ENCODE measurements at regions not wholly inside any gene's neighbourhood (a gene's known extent, or its start where the extent isn't known, plus 50 kb on each side); places are given as distances from the start of the nearest gene placed in this dataset.

- H4K12ac ChIP-seq (ENCODE audit: low read depth, low read length): no peak overlapping the region
- no peak for DNase-seq
- peaks cover 0 to 2% of the 10 kb centered on the region in 2 experiments for H3K4me1 ChIP-seq (ENCODE audit: control insufficient read depth in 1 of 2, insufficient read depth in 2 of 2, low read length in 2 of 2)
- no peak overlapping the region for H3K27ac ChIP-seq (ENCODE audit: low read depth, low read length)
- no peak overlapping the region for H3K4ac ChIP-seq (ENCODE audit: low read depth, low read length)
- WGBS (ENCODE audit: extremely low coverage, insufficient coverage, insufficient read length): no CpG with 5 or more reads among the region's 3 CpGs
- H3K4me3 ChIP-seq (ENCODE audit: low read depth, low read length): no peak overlapping the region
- H3K79me2 ChIP-seq (ENCODE audit: control insufficient read depth, insufficient read depth, low read length, poor library complexity): no peaks in the 10 kb centered on the region
- H3K79me1 ChIP-seq (ENCODE audit: low read length): no peaks in the 10 kb centered on the region
- no peaks in the 10 kb centered on the region for H3K9me3 ChIP-seq (ENCODE audit: insufficient read depth, low read depth, low read length)
- no peak overlapping the region for H2AFZ ChIP-seq (ENCODE audit: insufficient read depth, low read length, poor library complexity)
- no peak overlapping the region for H3K14ac ChIP-seq (ENCODE audit: low read length)
- H2BK5ac ChIP-seq (ENCODE audit: low read depth, low read length, poor library complexity): no peak overlapping the region
- no peaks in the 10 kb centered on the region for H3K36me3 ChIP-seq (ENCODE audit: control insufficient read depth in 1 of 2, insufficient read depth in 2 of 2, low read length in 2 of 2)
- H4K8ac ChIP-seq (ENCODE audit: low read depth, low read length): no peak overlapping the region
- H2BK120ac ChIP-seq (ENCODE audit: insufficient read depth, low read length, poor library complexity): no peak overlapping the region
- no peak overlapping the region for H2BK12ac ChIP-seq (ENCODE audit: low read length)
- no peak overlapping the region for H4K91ac ChIP-seq (ENCODE audit: low read depth, low read length)
- H3K4me2 ChIP-seq (ENCODE audit: low read length): no peak overlapping the region
- H3K18ac ChIP-seq (ENCODE audit: low read length): no peak overlapping the region
- H3K27me3 ChIP-seq (ENCODE audit: insufficient read depth, low read length): no peaks in the 10 kb centered on the region
- H3K23ac ChIP-seq (ENCODE audit: low read length): no peak overlapping the region
- H3K9ac ChIP-seq (ENCODE audit: low read length): no peak overlapping the region
- no peak overlapping the region for H2AK5ac ChIP-seq (ENCODE audit: low read length)
Measured at GRCh38 chr4:159043861-159044260, 59.0 kb upstream of the RAPGEF2 start.

GRCh38 chr4:159045321-159045720 is 57.6 kb upstream of the RAPGEF2 start:
- no peak overlapping the region for H3K14ac ChIP-seq (ENCODE audit: low read length)
- no peaks in the 10 kb centered on the region for H3K27me3 ChIP-seq (ENCODE audit: insufficient read depth, low read length)
- no peak overlapping the region for H2AFZ ChIP-seq (ENCODE audit: insufficient read depth, low read length, poor library complexity)
- H3K4me1 ChIP-seq (ENCODE audit: control insufficient read depth in 1 of 2, insufficient read depth in 2 of 2, low read length in 2 of 2): peaks cover 0 to 2% of the 10 kb centered on the region in 2 experiments
- H3K23ac ChIP-seq (ENCODE audit: low read length): no peak overlapping the region
- H3K9me3 ChIP-seq (ENCODE audit: insufficient read depth, low read depth, low read length): no peaks in the 10 kb centered on the region
- no peak overlapping the region for H2AK5ac ChIP-seq (ENCODE audit: low read length)
- no peak overlapping the region for H3K27ac ChIP-seq (ENCODE audit: low read depth, low read length)
- H4K91ac ChIP-seq (ENCODE audit: low read depth, low read length): no peak overlapping the region
- no peak overlapping the region for H3K4me3 ChIP-seq (ENCODE audit: low read depth, low read length)
- no peak overlapping the region for H3K9ac ChIP-seq (ENCODE audit: low read length)
- no peaks in the 10 kb centered on the region for H3K79me2 ChIP-seq (ENCODE audit: control insufficient read depth, insufficient read depth, low read length, poor library complexity)
- no peaks in the 10 kb centered on the region for H3K79me1 ChIP-seq (ENCODE audit: low read length)
- H3K18ac ChIP-seq (ENCODE audit: low read length): no peak overlapping the region
- DNase-seq: no peak
- H3K4ac ChIP-seq (ENCODE audit: low read depth, low read length): no peak overlapping the region
- H4K8ac ChIP-seq (ENCODE audit: low read depth, low read length): no peak overlapping the region
- no peak overlapping the region for H4K12ac ChIP-seq (ENCODE audit: low read depth, low read length)
- H3K36me3 ChIP-seq (ENCODE audit: control insufficient read depth in 1 of 2, insufficient read depth in 2 of 2, low read length in 2 of 2): no peaks in the 10 kb centered on the region
- H2BK120ac ChIP-seq (ENCODE audit: insufficient read depth, low read length, poor library complexity): no peak overlapping the region
- H2BK12ac ChIP-seq (ENCODE audit: low read length): no peak overlapping the region
- no peak overlapping the region for H3K4me2 ChIP-seq (ENCODE audit: low read length)
- H2BK5ac ChIP-seq (ENCODE audit: low read depth, low read length, poor library complexity): no peak overlapping the region

GRCh38 chr4:159046683-159047082 is 56.2 kb upstream of the RAPGEF2 start:
- no peaks in the 10 kb centered on the region for H3K27me3 ChIP-seq (ENCODE audit: insufficient read depth, low read length)
- no peak overlapping the region for H3K14ac ChIP-seq (ENCODE audit: low read length)
- H4K91ac ChIP-seq (ENCODE audit: low read depth, low read length): no peak overlapping the region
- no peak overlapping the region for H3K9ac ChIP-seq (ENCODE audit: low read length)
- H3K27ac ChIP-seq (ENCODE audit: low read depth, low read length): no peak overlapping the region
- no peak overlapping the region for H3K4ac ChIP-seq (ENCODE audit: low read depth, low read length)
- no peak for DNase-seq
- H2AK5ac ChIP-seq (ENCODE audit: low read length): no peak overlapping the region
- H3K18ac ChIP-seq (ENCODE audit: low read length): no peak overlapping the region
- H4K8ac ChIP-seq (ENCODE audit: low read depth, low read length): no peak overlapping the region
- H2BK5ac ChIP-seq (ENCODE audit: low read depth, low read length, poor library complexity): no peak overlapping the region
- H3K36me3 ChIP-seq (ENCODE audit: control insufficient read depth in 1 of 2, insufficient read depth in 2 of 2, low read length in 2 of 2): no peaks in the 10 kb centered on the region
- H3K9me3 ChIP-seq (ENCODE audit: insufficient read depth, low read depth, low read length): no peaks in the 10 kb centered on the region
- no peaks in the 10 kb centered on the region for H3K79me2 ChIP-seq (ENCODE audit: control insufficient read depth, insufficient read depth, low read length, poor library complexity)
- WGBS (ENCODE audit: extremely low coverage, insufficient coverage, insufficient read length): no CpG with 5 or more reads among the region's 6 CpGs
- H4K12ac ChIP-seq (ENCODE audit: low read depth, low read length): no peak overlapping the region
- H3K4me2 ChIP-seq (ENCODE audit: low read length): no peak overlapping the region
- peaks cover 0 to 3% of the 10 kb centered on the region in 2 experiments for H3K4me1 ChIP-seq (ENCODE audit: control insufficient read depth in 1 of 2, insufficient read depth in 2 of 2, low read length in 2 of 2)
- H2AFZ ChIP-seq (ENCODE audit: insufficient read depth, low read length, poor library complexity): no peak overlapping the region
- no peak overlapping the region for H2BK120ac ChIP-seq (ENCODE audit: insufficient read depth, low read length, poor library complexity)
- H2BK12ac ChIP-seq (ENCODE audit: low read length): no peak overlapping the region
- no peaks in the 10 kb centered on the region for H3K79me1 ChIP-seq (ENCODE audit: low read length)
- no peak overlapping the region for H3K23ac ChIP-seq (ENCODE audit: low read length)
- H3K4me3 ChIP-seq (ENCODE audit: low read depth, low read length): no peak overlapping the region

GRCh38 chr4:159047478-159048165 is 55.3 kb upstream of the RAPGEF2 start:
- H3K4me1 ChIP-seq (ENCODE audit: control insufficient read depth in 1 of 2, insufficient read depth in 2 of 2, low read length in 2 of 2): peaks cover 0 to 7% of the 10 kb centered on the region in 2 experiments
- no CpG with 5 or more reads among the region's 7 CpGs for WGBS (ENCODE audit: extremely low coverage, insufficient coverage, insufficient read length)
- H3K23ac ChIP-seq (ENCODE audit: low read length): no peak overlapping the region

More at GRCh38 chr4:159047478-159048165, 55.3 kb upstream of the RAPGEF2 start:
- Histone ChIP-seq H3K79me2 (ENCODE audit: control insufficient read depth, insufficient read depth, low read length, poor library complexity) (no peaks in the 10 kb centered on the region), H4K12ac (ENCODE audit: low read depth, low read length) (no peak overlapping the region), H2AFZ (ENCODE audit: insufficient read depth, low read length, poor library complexity) (no peak overlapping the region), H3K9ac (ENCODE audit: low read length) (no peak overlapping the region), H3K4ac (ENCODE audit: low read depth, low read length) (no peak overlapping the region), H3K4me3 (ENCODE audit: low read depth, low read length) (no peak overlapping the region), H3K4me2 (ENCODE audit: low read length) (no peak overlapping the region), H2BK5ac (ENCODE audit: low read depth, low read length, poor library complexity) (no peak overlapping the region), H3K18ac (ENCODE audit: low read length) (no peak overlapping the region), H2BK12ac (ENCODE audit: low read length) (no peak overlapping the region), H4K8ac (ENCODE audit: low read depth, low read length) (no peak overlapping the region), H3K36me3 (ENCODE audit: control insufficient read depth in 1 of 2, insufficient read depth in 2 of 2, low read length in 2 of 2) (no peaks in the 10 kb centered on the region), H3K79me1 (ENCODE audit: low read length) (no peaks in the 10 kb centered on the region), H3K14ac (ENCODE audit: low read length) (no peak overlapping the region), H3K27ac (ENCODE audit: low read depth, low read length) (peak overlapping the region; percentile 14), H3K9me3 (ENCODE audit: insufficient read depth, low read depth, low read length) (no peaks in the 10 kb centered on the region), H4K91ac (ENCODE audit: low read depth, low read length) (no peak overlapping the region), H2AK5ac (ENCODE audit: low read length) (no peak overlapping the region), H3K27me3 (ENCODE audit: insufficient read depth, low read length) (no peaks in the 10 kb centered on the region), H2BK120ac (ENCODE audit: insufficient read depth, low read length, poor library complexity) (no peak overlapping the region)
- DNase-seq: peak; percentile 85 to 95
